Trophoblast cell (in vitro differentiated cells and primary cell): ENCODE measurements at regions not wholly inside any gene's neighbourhood (a gene's known extent, or its start where the extent isn't known, plus 50 kb on each side); places are given as distances from the start of the nearest gene placed in this dataset.

Experiments
- DNase-seq, 2 donors: peaks; one replicate each; pipeline ENCODE4 v3.0.0-alpha.2; 2016
- H2AFZ ChIP-seq: 2 replicates; pipeline ENCODE4 v1.6.1; 2013; ENCODE audit warnings: low read length, moderate library complexity, mild to moderate bottlenecking; ENCODE audit not compliant: insufficient read depth, poor library complexity
- H2AK5ac ChIP-seq: 2 replicates; pipeline ENCODE4 v1.6.1; 2013; ENCODE audit warnings: mild to moderate bottlenecking, low read length
- H2BK120ac ChIP-seq: 2 replicates; pipeline ENCODE4 v1.6.1; 2013; ENCODE audit warnings: low read length, mild to moderate bottlenecking, moderate library complexity; ENCODE audit not compliant: insufficient read depth, poor library complexity
- H2BK12ac ChIP-seq: 2 replicates; pipeline ENCODE4 v1.6.1; 2013; ENCODE audit warnings: mild to moderate bottlenecking, low read length, moderate library complexity
- H2BK5ac ChIP-seq: 2 replicates; pipeline ENCODE4 v1.6.1; 2013; ENCODE audit warnings: low read length, low read depth, moderate library complexity, mild to moderate bottlenecking; ENCODE audit not compliant: poor library complexity
- H3K14ac ChIP-seq: 2 replicates; pipeline ENCODE4 v1.6.1; 2013; ENCODE audit warnings: mild to moderate bottlenecking, low read length
- H3K18ac ChIP-seq: 2 replicates; pipeline ENCODE4 v1.6.1; 2013; ENCODE audit warnings: mild to moderate bottlenecking, low read length
- H3K23ac ChIP-seq: 2 replicates; pipeline ENCODE4 v1.6.1; 2013; ENCODE audit warnings: low read length
- H3K27ac ChIP-seq: 2 replicates; pipeline ENCODE4 v1.5.1; 2013; ENCODE audit warnings: low read depth, mild to moderate bottlenecking, inconsistent platforms, low read length, moderate library complexity
- H3K27me3 ChIP-seq: 2 replicates; pipeline ENCODE4 v1.6.1; 2013; ENCODE audit warnings: inconsistent platforms, mild to moderate bottlenecking, low read length, moderate library complexity; ENCODE audit not compliant: insufficient read depth
- H3K36me3 ChIP-seq, 2 experiments: 1 replicate in 1 of 2; 2 replicates in 1 of 2; pipeline ENCODE4 v1.6.1; 2013; ENCODE audit warnings: low read length in 2 of 2, mild to moderate bottlenecking in 2 of 2, moderate library complexity in 1 of 2; ENCODE audit not compliant: insufficient read depth in 2 of 2, control insufficient read depth in 1 of 2
- H3K4ac ChIP-seq: 2 replicates; pipeline ENCODE4 v1.6.1; 2013; ENCODE audit warnings: low read depth, mild to moderate bottlenecking, low read length, moderate library complexity
- H3K4me1 ChIP-seq, 2 experiments: 1 replicate in 1 of 2; 2 replicates in 1 of 2; pipeline ENCODE4 v1.6.1; 2013; ENCODE audit warnings: low read length in 2 of 2, mild to moderate bottlenecking in 2 of 2, moderate library complexity in 1 of 2; ENCODE audit not compliant: insufficient read depth in 2 of 2, control insufficient read depth in 1 of 2
- H3K4me2 ChIP-seq: 2 replicates; pipeline ENCODE4 v1.6.1; 2013; ENCODE audit warnings: inconsistent platforms, mild to moderate bottlenecking, low read length, moderate library complexity
- H3K4me3 ChIP-seq: 2 replicates; pipeline ENCODE4 v1.5.1; 2013; ENCODE audit warnings: mild to moderate bottlenecking, low read depth, low read length, inconsistent platforms
- H3K79me1 ChIP-seq: one replicate; pipeline ENCODE4 v1.6.1; 2013; ENCODE audit warnings: low read length
- H3K79me2 ChIP-seq: 2 replicates; pipeline ENCODE4 v1.6.1; 2013; ENCODE audit warnings: low read length, mild to moderate bottlenecking; ENCODE audit not compliant: control insufficient read depth, insufficient read depth, poor library complexity
- H3K9ac ChIP-seq: 2 replicates; pipeline ENCODE4 v1.6.1; 2013; ENCODE audit warnings: mild to moderate bottlenecking, low read length
- H3K9me3 ChIP-seq: 2 replicates; pipeline ENCODE4 v1.6.1; 2013; ENCODE audit warnings: low read depth, mild to moderate bottlenecking, control low read depth, inconsistent platforms, low read length; ENCODE audit not compliant: insufficient read depth
- H4K12ac ChIP-seq: 2 replicates; pipeline ENCODE4 v1.6.1; 2013; ENCODE audit warnings: low read depth, mild to moderate bottlenecking, low read length, moderate library complexity
- H4K8ac ChIP-seq: 2 replicates; pipeline ENCODE4 v1.6.1; 2013; ENCODE audit warnings: low read depth, mild to moderate bottlenecking, low read length, moderate library complexity
- H4K91ac ChIP-seq: one replicate; pipeline ENCODE4 v1.6.1; 2013; ENCODE audit warnings: low read depth, mild to moderate bottlenecking, low read length, moderate library complexity
- WGBS: extraction: QIAGEN DNeasy Blood & Tissue Kit; methylation state at CpG from one replicate; pipeline ENCODE4 v1.1.7; 2013; ENCODE audit warnings: missing lambda C conversion rate; ENCODE audit not compliant: insufficient read length, insufficient coverage; ENCODE audit errors: extremely low coverage; 5-methylcytosine and 5-hydroxymethylcytosine counted together

DNA sequence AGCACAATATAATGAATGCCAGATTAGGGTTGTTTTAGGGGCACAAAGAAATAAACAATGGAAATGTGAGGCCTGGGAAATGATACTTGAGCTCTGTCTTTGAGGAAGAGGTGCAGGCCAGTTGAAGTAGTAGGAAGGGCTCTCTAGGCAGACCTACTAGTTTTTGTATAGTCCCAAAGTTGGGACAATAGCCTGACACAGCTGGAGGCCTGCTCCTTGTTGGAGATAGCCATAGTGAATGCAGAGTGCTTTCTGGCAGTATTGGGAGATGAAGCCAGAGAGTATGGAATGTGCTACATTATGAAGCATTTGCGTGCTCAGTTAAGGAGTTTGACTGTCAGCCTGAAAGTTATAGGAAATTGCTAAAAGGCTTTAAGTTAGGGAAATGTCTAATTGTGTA is 251.2 kb upstream of the ZPLD1 start:
- H3K23ac ChIP-seq = no peak overlapping the region
- no peaks in the 10 kb centered on the region for H3K27me3 ChIP-seq
- H3K4me3 ChIP-seq = no peak overlapping the region
- DNase-seq = no peak
- no peaks in the 10 kb centered on the region for H3K36me3 ChIP-seq
- no peak overlapping the region for H3K14ac ChIP-seq
- no CpG with 5 or more reads among the region's 1 CpG for WGBS
- no peak overlapping the region for H4K8ac ChIP-seq
- no peak overlapping the region for H3K4ac ChIP-seq
- H3K4me2 ChIP-seq = no peak overlapping the region
- H3K18ac ChIP-seq = no peak overlapping the region
- no peak overlapping the region for H2AK5ac ChIP-seq
- H2AFZ ChIP-seq = no peak overlapping the region
- no peaks in the 10 kb centered on the region for H3K9me3 ChIP-seq
- no peaks in the 10 kb centered on the region for H3K79me1 ChIP-seq
- no peak overlapping the region for H2BK120ac ChIP-seq
- no peaks in the 10 kb centered on the region for H3K79me2 ChIP-seq
- no peak overlapping the region for H3K27ac ChIP-seq
- no peak overlapping the region for H2BK5ac ChIP-seq
- H2BK12ac ChIP-seq = no peak overlapping the region
- no peaks in the 10 kb centered on the region for H3K4me1 ChIP-seq
- no peak overlapping the region for H4K12ac ChIP-seq
- H3K9ac ChIP-seq = no peak overlapping the region
- no peak overlapping the region for H4K91ac ChIP-seq

DNA sequence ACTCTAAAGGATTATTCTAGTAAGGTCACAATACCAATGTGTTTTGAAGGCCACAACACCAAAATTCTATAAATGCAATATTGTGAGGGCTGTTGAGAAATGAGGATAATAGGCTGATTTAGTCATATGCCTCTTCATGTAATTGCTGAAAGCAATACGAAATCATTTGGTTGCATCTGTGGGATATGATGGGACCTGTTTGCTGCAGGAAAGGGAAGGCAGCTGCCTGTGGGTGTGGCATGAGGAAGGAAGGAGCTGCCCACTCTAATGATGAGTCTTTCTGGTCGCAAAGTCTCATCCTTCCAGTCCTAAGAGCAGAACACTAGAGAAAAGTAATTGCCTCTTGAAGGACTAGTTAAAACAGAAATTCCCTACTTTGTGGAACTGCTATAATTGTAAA is 245.3 kb upstream of the ZPLD1 start:
- Histone ChIP-seq H4K8ac (no peak overlapping the region), H3K9me3 (no peaks in the 10 kb centered on the region), H2BK120ac (no peak overlapping the region), H3K79me2 (no peaks in the 10 kb centered on the region), H4K12ac (no peak overlapping the region), H3K4ac (no peak overlapping the region), H3K9ac (no peak overlapping the region), H4K91ac (no peak overlapping the region), H3K4me1 (no peaks in the 10 kb centered on the region), H3K36me3 (no peaks in the 10 kb centered on the region), H3K79me1 (no peaks in the 10 kb centered on the region), H3K4me2 (no peak overlapping the region), H2AK5ac (no peak overlapping the region), H3K4me3 (no peak overlapping the region), H3K27ac (no peak overlapping the region), H3K27me3 (no peaks in the 10 kb centered on the region), H2AFZ (no peak overlapping the region), H3K23ac (no peak overlapping the region), H2BK12ac (no peak overlapping the region), H2BK5ac (no peak overlapping the region), H3K14ac (no peak overlapping the region), H3K18ac (no peak overlapping the region)
- WGBS = no CpG with 5 or more reads among the region's 2 CpGs
- DNase-seq = no peak

DNA sequence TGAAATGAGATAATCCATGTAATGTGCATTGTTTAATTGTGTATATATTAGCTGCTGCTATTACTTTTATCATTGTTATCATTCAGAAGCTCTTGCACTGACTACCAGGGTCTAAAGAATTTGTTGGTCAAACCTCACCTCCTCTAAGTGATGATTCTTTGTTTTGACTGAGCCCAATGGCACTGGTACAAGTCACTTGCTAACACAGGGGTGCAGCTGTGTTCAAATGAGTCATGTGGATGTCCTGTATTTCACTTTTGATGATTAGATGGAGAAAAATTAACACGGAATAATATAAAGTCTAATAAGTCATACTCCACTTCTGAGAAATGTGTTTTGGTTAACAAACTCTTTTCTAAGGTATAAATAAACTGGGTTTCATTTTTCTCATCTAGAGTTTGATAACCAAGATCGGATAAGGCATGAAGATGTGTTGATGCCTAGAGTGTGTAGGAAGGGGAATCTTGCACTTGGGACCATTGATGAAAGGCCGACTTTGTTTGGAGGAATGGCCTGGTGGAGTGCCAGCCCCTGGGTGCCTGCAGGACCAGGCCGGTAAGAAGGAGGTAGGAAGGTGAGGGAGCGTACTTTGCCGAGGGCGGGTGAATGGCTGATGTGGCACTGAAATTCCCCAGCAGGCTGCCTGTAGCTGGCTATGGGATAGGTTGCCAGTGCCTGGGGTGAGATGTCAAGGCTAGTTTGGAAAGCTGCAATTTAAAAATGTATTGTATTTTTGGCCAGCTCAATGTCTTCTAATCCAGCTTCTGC is 244.7 kb upstream of the ZPLD1 start:
- H3K18ac ChIP-seq = no peak overlapping the region
- no peaks in the 10 kb centered on the region for H3K79me1 ChIP-seq
- no peak overlapping the region for H3K4me3 ChIP-seq
- no peak overlapping the region for H3K14ac ChIP-seq
- no peaks in the 10 kb centered on the region for H3K36me3 ChIP-seq
- no peak overlapping the region for H2AK5ac ChIP-seq
- H2BK120ac ChIP-seq = no peak overlapping the region
- no peak overlapping the region for H3K9ac ChIP-seq
- no peak overlapping the region for H3K4me2 ChIP-seq
- no peak overlapping the region for H2BK5ac ChIP-seq
- no peaks in the 10 kb centered on the region for H3K9me3 ChIP-seq
- DNase-seq = no peak
- no peaks in the 10 kb centered on the region for H3K4me1 ChIP-seq
- H2BK12ac ChIP-seq = no peak overlapping the region
- no CpG with 5 or more reads among the region's 7 CpGs for WGBS
- H4K12ac ChIP-seq = no peak overlapping the region
- H3K27ac ChIP-seq = no peak overlapping the region
- H3K4ac ChIP-seq = no peak overlapping the region
- no peak overlapping the region for H4K91ac ChIP-seq
- no peak overlapping the region for H4K8ac ChIP-seq
- H3K27me3 ChIP-seq = no peaks in the 10 kb centered on the region
- no peak overlapping the region for H2AFZ ChIP-seq
- no peaks in the 10 kb centered on the region for H3K79me2 ChIP-seq
- H3K23ac ChIP-seq = no peak overlapping the region

DNA sequence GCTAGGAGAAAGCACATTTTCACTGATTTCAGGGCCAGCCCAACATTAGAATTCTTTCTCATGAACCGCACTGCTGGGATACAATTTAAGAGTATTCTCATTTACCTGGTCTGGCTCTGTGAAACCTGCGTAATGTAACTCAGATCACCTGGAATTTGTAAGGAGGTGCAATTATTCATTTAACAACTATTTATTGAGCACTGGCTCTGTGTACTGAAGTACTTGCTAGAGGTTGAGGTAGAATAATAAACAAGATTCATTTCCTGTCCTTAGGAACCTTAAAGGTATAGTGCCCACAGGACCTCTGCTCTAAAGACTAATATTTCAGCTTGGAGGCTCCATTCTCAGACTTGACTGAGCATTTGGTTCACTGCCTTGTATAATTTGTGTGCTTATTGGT is 242.2 kb upstream of the ZPLD1 start:
- H3K4me2 ChIP-seq = no peak overlapping the region
- H2BK5ac ChIP-seq = no peak overlapping the region
- H3K9me3 ChIP-seq = no peaks in the 10 kb centered on the region
- no peak overlapping the region for H2BK120ac ChIP-seq
- H3K18ac ChIP-seq = no peak overlapping the region
- no peak overlapping the region for H4K12ac ChIP-seq
- H3K27ac ChIP-seq = no peak overlapping the region
- no peak overlapping the region for H3K4me3 ChIP-seq
- no peaks in the 10 kb centered on the region for H3K4me1 ChIP-seq
- H2BK12ac ChIP-seq = no peak overlapping the region
- no peaks in the 10 kb centered on the region for H3K79me1 ChIP-seq
- H3K79me2 ChIP-seq = no peaks in the 10 kb centered on the region
- H3K9ac ChIP-seq = no peak overlapping the region
- no peak overlapping the region for H2AFZ ChIP-seq
- WGBS = no CpG with 5 or more reads among the region's 2 CpGs
- no peak overlapping the region for H3K14ac ChIP-seq
- no peak overlapping the region for H2AK5ac ChIP-seq
- H3K27me3 ChIP-seq = no peaks in the 10 kb centered on the region
- no peak overlapping the region for H4K91ac ChIP-seq
- no peak overlapping the region for H4K8ac ChIP-seq
- H3K4ac ChIP-seq = no peak overlapping the region
- no peak for DNase-seq
- no peak overlapping the region for H3K23ac ChIP-seq
- H3K36me3 ChIP-seq = no peaks in the 10 kb centered on the region
